Neural crest cell (in vitro differentiated cells): ENCODE measurements at regions not wholly inside any gene's neighbourhood (a gene's known extent, or its start where the extent isn't known, plus 50 kb on each side); places are given as distances from the start of the nearest gene placed in this dataset.

Source experiments
- DNase-seq: peaks from one replicate; pipeline ENCODE4 v3.0.0; 2021; ENCODE audit warnings: low read depth, mixed read lengths, low spot score
- H3K27ac Mint-ChIP-seq: one replicate; pipeline ENCODE4 v1.8.0; 2021; ENCODE audit warnings: mild to moderate bottlenecking, mixed read lengths; ENCODE audit not compliant: unreplicated experiment
- H3K27me3 Mint-ChIP-seq: 2 replicates; pipeline ENCODE4 v1.8.0; 2021; ENCODE audit warnings: low read depth, mild to moderate bottlenecking, mixed read lengths
- H3K36me3 Mint-ChIP-seq: 2 replicates; pipeline ENCODE4 v1.8.0; 2021; ENCODE audit warnings: low read depth, mild to moderate bottlenecking, mixed read lengths
- H3K4me1 Mint-ChIP-seq: 2 replicates; pipeline ENCODE4 v1.8.0; 2021; ENCODE audit warnings: mixed read lengths
- H3K4me3 Mint-ChIP-seq: one replicate; pipeline ENCODE4 v1.8.0; 2021; ENCODE audit warnings: mild to moderate bottlenecking, mixed read lengths
- H3K9me3 Mint-ChIP-seq: 2 replicates; pipeline ENCODE4 v1.8.0; 2021; ENCODE audit warnings: mixed read lengths
- CTCF ChIP-seq: fragments of 200-600 bp; sonication (generic); conservative IDR thresholded peaks from 2 replicates; pipeline ENCODE4 v1.5.0; 2021; ENCODE audit warnings: antibody characterized with exemption, mild to moderate bottlenecking

GRCh38 chr2:120820953-120821279 is 85.2 kb downstream of the GLI2 start:
- Mint-ChIP-seq H3K36me3 (no peaks in the 10 kb centered on the region), H3K9me3 (no peaks in the 10 kb centered on the region), H3K27me3 (no peaks in the 10 kb centered on the region), H3K4me3 (no peak overlapping the region), H3K27ac (peak overlapping the region; percentile 35), H3K4me1 (peaks cover 26% of the 10 kb centered on the region)
- no peak for DNase-seq
- TF ChIP-seq CTCF, result no peak

GRCh38 chr2:120821446-120822160 is 85.9 kb downstream of the GLI2 start:
- peaks cover 26% of the 10 kb centered on the region for H3K4me1 Mint-ChIP-seq

GRCh38 chr2:120822933-120823332 is 87.3 kb downstream of the GLI2 start:
- Mint-ChIP-seq H3K36me3 (no peaks in the 10 kb centered on the region), H3K27me3 (no peaks in the 10 kb centered on the region), H3K9me3 (no peaks in the 10 kb centered on the region), H3K4me1 (peaks cover 29% of the 10 kb centered on the region), H3K27ac (no peak overlapping the region), H3K4me3 (no peak overlapping the region)
- TF ChIP-seq CTCF, result no peak
- DNase-seq, result no peak

More at GRCh38 chr2:120821446-120822160, 85.9 kb downstream of the GLI2 start:
- Mint-ChIP-seq H3K4me3 (no peak overlapping the region), H3K36me3 (no peaks in the 10 kb centered on the region), H3K27ac (no peak overlapping the region), H3K9me3 (no peaks in the 10 kb centered on the region), H3K27me3 (no peaks in the 10 kb centered on the region)
- DNase-seq, result no peak
- TF ChIP-seq CTCF, result no peak

GRCh38 chr2:120823551-120823950 is 87.9 kb downstream of the GLI2 start:
- Mint-ChIP-seq H3K27me3 (no peaks in the 10 kb centered on the region), H3K9me3 (no peaks in the 10 kb centered on the region), H3K27ac (no peak overlapping the region), H3K4me1 (peaks cover 29% of the 10 kb centered on the region), H3K36me3 (no peaks in the 10 kb centered on the region), H3K4me3 (no peak overlapping the region)
- DNase-seq, result no peak
- TF ChIP-seq CTCF, result no peak

GRCh38 chr2:120824246-120824645 is 88.6 kb downstream of the GLI2 start:
- H3K9me3 Mint-ChIP-seq, result no peaks in the 10 kb centered on the region
- H3K27ac Mint-ChIP-seq, result no peak overlapping the region
- no peak for TF ChIP-seq CTCF
- DNase-seq, result no peak
- peaks cover 34% of the 10 kb centered on the region for H3K4me1 Mint-ChIP-seq
- peaks cover 3% of the 10 kb centered on the region for H3K36me3 Mint-ChIP-seq
- H3K27me3 Mint-ChIP-seq, result no peaks in the 10 kb centered on the region
- H3K4me3 Mint-ChIP-seq, result no peak overlapping the region
